ENCODE measurements at regions not wholly inside any gene's neighbourhood (a gene's known extent, or its start where the extent isn't known, plus 50 kb on each side); places are given as distances from the start of the nearest gene placed in this dataset.

DNA sequence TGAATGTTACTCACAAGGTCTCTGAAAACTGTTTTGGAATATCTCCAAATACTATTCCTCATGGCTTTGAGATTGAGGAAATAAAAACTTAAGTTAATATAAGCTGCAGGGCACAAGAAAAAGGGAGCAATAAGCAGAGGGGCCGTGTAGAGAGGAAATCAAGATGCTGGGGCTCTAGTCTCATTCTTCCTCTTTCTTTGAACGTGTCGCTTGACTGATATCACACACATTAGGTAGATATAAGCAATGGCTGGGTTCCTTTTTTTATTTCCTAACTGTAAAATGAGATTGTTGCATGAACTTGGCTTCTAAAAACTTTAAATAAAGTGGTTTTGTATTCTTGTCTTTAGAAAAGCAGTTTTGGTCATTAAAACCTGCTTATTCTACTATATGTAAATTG, 326.7 kb upstream of the ROPN1 start:
- POLR2A ChIA-PET, result no interaction called here
- CTCF ChIA-PET, result no interaction called here
- Histone ChIP-seq H3K9me3 (ENCODE audit: control insufficient read depth, insufficient read depth, low read depth, low read length) (no peaks in the 10 kb centered on the region), H3K4me3 (ENCODE audit: low read depth in 2 of 2, low read length in 2 of 2) (no peak overlapping the region), H3K27ac (ENCODE audit: low read length) (no peak overlapping the region), H3K27me3 (ENCODE audit: control insufficient read depth, insufficient read depth, low read length) (peaks cover 12% of the 10 kb centered on the region), H3K36me3 (ENCODE audit: control insufficient read depth, insufficient read depth, low read length) (no peaks in the 10 kb centered on the region), H3K4me1 (ENCODE audit: control insufficient read depth, insufficient read depth, low read length) (no peaks in the 10 kb centered on the region)
- intact Hi-C loops (cut with micrococcal nuclease; ENCODE audit: unreplicated experiment) (no loop called here), in situ Hi-C loops (cut with HindIII; ENCODE audit: low pct_unique_long_range_greater_than_20kb, low sequenced_read_pairs) (no loop called here)
- no peak for TF ChIP-seq POLR2AphosphoS5 (IDR thresholded peaks at IDR 0.05; ENCODE audit: low read depth, low read length)
- TF ChIP-seq, protein P1, sequence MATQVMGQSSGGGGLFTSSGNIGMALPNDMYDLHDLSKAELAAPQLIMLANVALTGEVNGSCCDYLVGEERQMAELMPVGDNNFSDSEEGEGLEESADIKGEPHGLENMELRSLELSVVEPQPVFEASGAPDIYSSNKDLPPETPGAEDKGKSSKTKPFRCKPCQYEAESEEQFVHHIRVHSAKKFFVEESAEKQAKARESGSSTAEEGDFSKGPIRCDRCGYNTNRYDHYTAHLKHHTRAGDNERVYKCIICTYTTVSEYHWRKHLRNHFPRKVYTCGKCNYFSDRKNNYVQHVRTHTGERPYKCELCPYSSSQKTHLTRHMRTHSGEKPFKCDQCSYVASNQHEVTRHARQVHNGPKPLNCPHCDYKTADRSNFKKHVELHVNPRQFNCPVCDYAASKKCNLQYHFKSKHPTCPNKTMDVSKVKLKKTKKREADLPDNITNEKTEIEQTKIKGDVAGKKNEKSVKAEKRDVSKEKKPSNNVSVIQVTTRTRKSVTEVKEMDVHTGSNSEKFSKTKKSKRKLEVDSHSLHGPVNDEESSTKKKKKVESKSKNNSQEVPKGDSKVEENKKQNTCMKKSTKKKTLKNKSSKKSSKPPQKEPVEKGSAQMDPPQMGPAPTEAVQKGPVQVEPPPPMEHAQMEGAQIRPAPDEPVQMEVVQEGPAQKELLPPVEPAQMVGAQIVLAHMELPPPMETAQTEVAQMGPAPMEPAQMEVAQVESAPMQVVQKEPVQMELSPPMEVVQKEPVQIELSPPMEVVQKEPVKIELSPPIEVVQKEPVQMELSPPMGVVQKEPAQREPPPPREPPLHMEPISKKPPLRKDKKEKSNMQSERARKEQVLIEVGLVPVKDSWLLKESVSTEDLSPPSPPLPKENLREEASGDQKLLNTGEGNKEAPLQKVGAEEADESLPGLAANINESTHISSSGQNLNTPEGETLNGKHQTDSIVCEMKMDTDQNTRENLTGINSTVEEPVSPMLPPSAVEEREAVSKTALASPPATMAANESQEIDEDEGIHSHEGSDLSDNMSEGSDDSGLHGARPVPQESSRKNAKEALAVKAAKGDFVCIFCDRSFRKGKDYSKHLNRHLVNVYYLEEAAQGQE (IDR thresholded peaks at IDR 0.05; ENCODE audit: insufficient read depth in 1 of 2, low read depth in 2 of 2, low read length in 1 of 2), result no peak
- no peak for TF ChIP-seq TCF7L2 (IDR thresholded peaks at IDR 0.05; ENCODE audit: low read depth, low read length)
- TF ChIP-seq, protein P2, sequence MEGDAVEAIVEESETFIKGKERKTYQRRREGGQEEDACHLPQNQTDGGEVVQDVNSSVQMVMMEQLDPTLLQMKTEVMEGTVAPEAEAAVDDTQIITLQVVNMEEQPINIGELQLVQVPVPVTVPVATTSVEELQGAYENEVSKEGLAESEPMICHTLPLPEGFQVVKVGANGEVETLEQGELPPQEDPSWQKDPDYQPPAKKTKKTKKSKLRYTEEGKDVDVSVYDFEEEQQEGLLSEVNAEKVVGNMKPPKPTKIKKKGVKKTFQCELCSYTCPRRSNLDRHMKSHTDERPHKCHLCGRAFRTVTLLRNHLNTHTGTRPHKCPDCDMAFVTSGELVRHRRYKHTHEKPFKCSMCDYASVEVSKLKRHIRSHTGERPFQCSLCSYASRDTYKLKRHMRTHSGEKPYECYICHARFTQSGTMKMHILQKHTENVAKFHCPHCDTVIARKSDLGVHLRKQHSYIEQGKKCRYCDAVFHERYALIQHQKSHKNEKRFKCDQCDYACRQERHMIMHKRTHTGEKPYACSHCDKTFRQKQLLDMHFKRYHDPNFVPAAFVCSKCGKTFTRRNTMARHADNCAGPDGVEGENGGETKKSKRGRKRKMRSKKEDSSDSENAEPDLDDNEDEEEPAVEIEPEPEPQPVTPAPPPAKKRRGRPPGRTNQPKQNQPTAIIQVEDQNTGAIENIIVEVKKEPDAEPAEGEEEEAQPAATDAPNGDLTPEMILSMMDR (IDR thresholded peaks at IDR 0.05), result no peak
- no peak for TF ChIP-seq SIN3A (IDR thresholded peaks at IDR 0.05; ENCODE audit: borderline replicate concordance, insufficient read depth, low read depth, low read length)
- no peak for DNase-seq (ENCODE audit: low read depth, low spot score)
- no TSS peak for BruUV-seq (replicated peaks)
- no peak for ATAC-seq

DNA sequence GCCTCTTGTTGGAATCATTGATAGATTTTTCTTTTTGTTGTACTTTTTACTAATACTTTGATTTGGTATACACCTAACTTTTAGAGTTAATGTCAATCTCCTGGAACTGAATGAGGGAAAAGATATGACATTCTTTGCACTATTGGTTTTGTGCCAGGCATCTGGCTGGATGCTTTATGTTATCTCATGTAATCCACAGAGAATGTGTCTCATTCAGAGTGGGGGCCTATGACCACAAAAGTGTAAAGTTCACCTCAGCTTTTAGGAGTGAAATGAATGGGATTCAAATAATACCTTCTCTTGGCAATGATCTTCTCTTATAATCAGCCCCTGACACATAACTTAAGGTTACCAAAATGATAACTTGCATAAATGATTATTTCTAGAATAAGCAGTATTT, 329.1 kb upstream of the ROPN1 start:
- Histone ChIP-seq H3K27ac (ENCODE audit: low read length) (no peak overlapping the region), H3K36me3 (ENCODE audit: control insufficient read depth, insufficient read depth, low read length) (no peaks in the 10 kb centered on the region), H3K4me1 (ENCODE audit: control insufficient read depth, insufficient read depth, low read length) (no peaks in the 10 kb centered on the region), H3K9me3 (ENCODE audit: control insufficient read depth, insufficient read depth, low read depth, low read length) (no peaks in the 10 kb centered on the region), H3K4me3 (ENCODE audit: low read depth in 2 of 2, low read length in 2 of 2) (no peak overlapping the region), H3K27me3 (ENCODE audit: control insufficient read depth, insufficient read depth, low read length) (peaks cover 27% of the 10 kb centered on the region)
- BruUV-seq (replicated peaks), result no TSS peak
- DNase-seq (ENCODE audit: low read depth, low spot score) (no peak), ATAC-seq (no peak)
- no peak for TF ChIP-seq POLR2AphosphoS5 (IDR thresholded peaks at IDR 0.05; ENCODE audit: low read depth, low read length)
- TF ChIP-seq, protein P1 (IDR thresholded peaks at IDR 0.05; ENCODE audit: insufficient read depth in 1 of 2, low read depth in 2 of 2, low read length in 1 of 2), result no peak
- ChIA-PET POLR2A (no interaction called here), CTCF (no interaction called here)
- in situ Hi-C loops (cut with HindIII; ENCODE audit: low pct_unique_long_range_greater_than_20kb, low sequenced_read_pairs) (no loop called here), intact Hi-C loops (cut with micrococcal nuclease; ENCODE audit: unreplicated experiment) (no loop called here)
